ENCODE measurements at regions not wholly inside any gene's neighbourhood (a gene's known extent, or its start where the extent isn't known, plus 50 kb on each side); places are given as distances from the start of the nearest gene placed in this dataset.

- intact Hi-C loops (cut with micrococcal nuclease; ENCODE audit: unreplicated experiment), result loop anchor here (10.0 kb wide), 1 partner anchor 566 kb away; no protein-coding TSS in a partner anchor
- Histone ChIP-seq H3K9me3 (ENCODE audit: low read length) (no peaks in the 10 kb centered on the region), H3K9me2 (ENCODE audit: insufficient read depth, low read length) (no peaks in the 10 kb centered on the region), H3K79me2 (ENCODE audit: insufficient read depth, low read depth, low read length) (no peaks in the 10 kb centered on the region), H3K36me3 (ENCODE audit: insufficient read depth, low read length) (no peaks in the 10 kb centered on the region), H3K4me1 (ENCODE audit: insufficient read depth, low read length, poor library complexity, severe bottlenecking) (no peaks in the 10 kb centered on the region), H4K20me1 (ENCODE audit: insufficient read depth, low read length) (no peaks in the 10 kb centered on the region), H3K4me3 (ENCODE audit: low read depth, low read length, poor library complexity, severe bottlenecking) (no peak overlapping the region), H3K27ac (ENCODE audit: low read depth, low read length, poor library complexity, severe bottlenecking) (no peak overlapping the region), H3K4me2 (ENCODE audit: low read length) (no peak overlapping the region), H2AFZ (ENCODE audit: low read length) (no peak overlapping the region)
- DNase-seq (ENCODE audit: low spot score), result no peak
- TF ChIP-seq CTCF (conservative IDR thresholded peaks at IDR 0.05; ENCODE audit: low read length) (no peak), EZH2phosphoT487 (IDR thresholded peaks at IDR 0.05; ENCODE audit: borderline replicate concordance, low read depth, low read length) (no peak)
- no TSS peak for BruUV-seq (replicated peaks)
- POLR2A ChIA-PET, result interaction anchor here (1.0 to 2.2 kb wide), 2 partner anchors 13 to 156 kb away, joined by 3 to 6 read pairs; no protein-coding TSS in a partner anchor
- CTCF ChIA-PET (ENCODE audit: unreplicated experiment), result no interaction called here
These were observed 269.5 kb upstream of the DCBLD2 start for GRCh38 chr3:99170867-99171517.

GRCh38 chr3:99167071-99167470 lies 265.6 kb upstream of the DCBLD2 start:
- CTCF ChIA-PET (ENCODE audit: unreplicated experiment), result no interaction called here
- POLR2A ChIA-PET, result interaction anchor here (0.7 kb wide), 1 partner anchor 162 kb away, joined by 4 read pairs; no protein-coding TSS in a partner anchor
- Histone ChIP-seq H3K9me2 (ENCODE audit: insufficient read depth, low read length) (no peaks in the 10 kb centered on the region), H3K36me3 (ENCODE audit: insufficient read depth, low read length) (no peaks in the 10 kb centered on the region), H2AFZ (ENCODE audit: low read length) (no peak overlapping the region), H3K27ac (ENCODE audit: low read depth, low read length, poor library complexity, severe bottlenecking) (no peak overlapping the region), H3K4me1 (ENCODE audit: insufficient read depth, low read length, poor library complexity, severe bottlenecking) (no peaks in the 10 kb centered on the region), H3K79me2 (ENCODE audit: insufficient read depth, low read depth, low read length) (no peaks in the 10 kb centered on the region), H3K4me3 (ENCODE audit: low read depth, low read length, poor library complexity, severe bottlenecking) (no peak overlapping the region), H3K4me2 (ENCODE audit: low read length) (no peak overlapping the region), H4K20me1 (ENCODE audit: insufficient read depth, low read length) (no peaks in the 10 kb centered on the region), H3K9me3 (ENCODE audit: low read length) (no peaks in the 10 kb centered on the region)
- TF ChIP-seq CTCF (conservative IDR thresholded peaks at IDR 0.05; ENCODE audit: low read length), result no peak
- TF ChIP-seq EZH2phosphoT487 (IDR thresholded peaks at IDR 0.05; ENCODE audit: borderline replicate concordance, low read depth, low read length), result no peak
- BruUV-seq (replicated peaks), result no TSS peak
- no peak for DNase-seq (ENCODE audit: low spot score)
- intact Hi-C loops (cut with micrococcal nuclease; ENCODE audit: unreplicated experiment), result no loop called here

- H3K4me3 ChIP-seq (ENCODE audit: low read depth, low read length, poor library complexity, severe bottlenecking), result no peak overlapping the region
- BruUV-seq (replicated peaks), result no TSS peak
- no peak overlapping the region for H3K27ac ChIP-seq (ENCODE audit: low read depth, low read length, poor library complexity, severe bottlenecking)
- no peak for TF ChIP-seq EZH2phosphoT487 (IDR thresholded peaks at IDR 0.05; ENCODE audit: borderline replicate concordance, low read depth, low read length)
- no peak overlapping the region for H2AFZ ChIP-seq (ENCODE audit: low read length)
- no peaks in the 10 kb centered on the region for H4K20me1 ChIP-seq (ENCODE audit: insufficient read depth, low read length)
- H3K4me1 ChIP-seq (ENCODE audit: insufficient read depth, low read length, poor library complexity, severe bottlenecking), result no peaks in the 10 kb centered on the region
- peaks cover 16% of the 10 kb centered on the region; the same call in 1 of the 2 replicates for H3K9me3 ChIP-seq (ENCODE audit: low read length)
- ChIA-PET POLR2A (no interaction called here), CTCF (ENCODE audit: unreplicated experiment) (no interaction called here)
- no peaks in the 10 kb centered on the region for H3K9me2 ChIP-seq (ENCODE audit: insufficient read depth, low read length)
- no peak overlapping the region for H3K4me2 ChIP-seq (ENCODE audit: low read length)
- intact Hi-C loops (cut with micrococcal nuclease; ENCODE audit: unreplicated experiment), result no loop called here
- no peak for DNase-seq (ENCODE audit: low spot score)
- no peaks in the 10 kb centered on the region for H3K79me2 ChIP-seq (ENCODE audit: insufficient read depth, low read depth, low read length)
- no peaks in the 10 kb centered on the region for H3K36me3 ChIP-seq (ENCODE audit: insufficient read depth, low read length)
These were observed 261.8 kb upstream of the DCBLD2 start for GRCh38 chr3:99163314-99163713.
